ENCODE measurements at regions not wholly inside any gene's neighbourhood (a gene's known extent, or its start where the extent isn't known, plus 50 kb on each side); places are given as distances from the start of the nearest gene placed in this dataset.
"Not testable (repeated sequence)": the region's sequence is repeated elsewhere in the genome, so short reads cannot be mapped to it uniquely, and the experiment has no call there.

DNA sequence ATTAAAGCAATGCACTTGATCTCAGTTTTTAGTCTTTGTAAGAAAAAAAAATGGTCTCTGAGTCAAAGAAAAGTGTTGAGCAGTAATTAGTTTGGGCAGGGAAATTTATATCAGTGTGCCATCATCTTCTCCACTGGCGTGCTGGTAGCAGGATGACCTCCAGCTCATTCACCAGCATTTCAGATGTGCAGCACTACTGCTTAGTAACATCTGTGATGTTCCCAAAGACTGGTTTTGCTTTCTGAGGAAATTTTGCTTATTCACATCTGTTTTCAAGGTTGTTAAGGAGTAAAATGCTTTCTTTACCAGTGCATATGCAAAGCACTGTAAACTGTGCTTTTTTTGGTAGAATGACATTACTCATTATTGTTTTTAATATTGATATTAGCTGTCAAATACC lies 540.4 kb downstream of the TRAM1L1 start:
- DNase-seq (ENCODE audit: low spot score): no peak

GRCh38 chr4:116539744-116540143 lies 545.6 kb downstream of the TRAM1L1 start:
- no peak for DNase-seq (ENCODE audit: low spot score)

DNA sequence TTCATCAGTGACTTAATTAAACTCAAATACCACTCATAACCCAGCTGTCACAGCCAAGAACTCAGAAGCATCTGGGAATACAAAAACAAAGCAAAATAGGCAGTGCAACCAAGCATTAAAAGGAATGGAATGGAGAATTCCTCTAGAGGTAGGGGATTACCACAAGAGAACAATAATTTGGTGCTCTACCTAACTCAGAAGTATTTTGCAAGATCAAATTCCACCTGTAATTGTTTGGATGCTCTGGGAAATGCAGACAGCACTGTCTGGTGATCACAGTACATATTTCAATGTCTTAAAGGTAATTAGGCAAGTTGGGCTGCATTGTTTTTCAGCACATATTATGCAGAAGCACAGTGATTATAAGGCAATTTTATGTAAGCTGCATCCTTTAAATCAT lies 547.5 kb downstream of the TRAM1L1 start:
- DNase-seq (ENCODE audit: low spot score): no peak

DNA sequence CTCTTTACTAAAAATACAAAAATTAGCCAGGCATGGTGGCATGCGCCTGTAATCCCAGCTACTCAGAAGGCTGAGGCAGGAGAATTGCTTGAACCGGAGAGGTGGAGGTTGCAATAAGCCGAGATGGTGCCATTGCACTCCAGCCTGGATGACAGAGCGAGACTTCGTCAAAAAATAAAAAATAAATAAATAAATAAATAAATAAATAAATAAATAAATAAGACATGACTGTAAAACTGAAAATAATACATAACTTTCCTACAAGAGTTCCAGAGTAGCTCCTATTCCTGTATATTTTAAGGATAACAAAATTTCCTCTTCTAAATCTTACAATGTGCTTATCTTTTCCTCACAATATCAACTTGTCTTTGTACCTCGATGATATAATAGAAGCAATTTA lies 549.4 kb downstream of the TRAM1L1 start:
- DNase-seq (ENCODE audit: low spot score): not testable (repeated sequence)

DNA sequence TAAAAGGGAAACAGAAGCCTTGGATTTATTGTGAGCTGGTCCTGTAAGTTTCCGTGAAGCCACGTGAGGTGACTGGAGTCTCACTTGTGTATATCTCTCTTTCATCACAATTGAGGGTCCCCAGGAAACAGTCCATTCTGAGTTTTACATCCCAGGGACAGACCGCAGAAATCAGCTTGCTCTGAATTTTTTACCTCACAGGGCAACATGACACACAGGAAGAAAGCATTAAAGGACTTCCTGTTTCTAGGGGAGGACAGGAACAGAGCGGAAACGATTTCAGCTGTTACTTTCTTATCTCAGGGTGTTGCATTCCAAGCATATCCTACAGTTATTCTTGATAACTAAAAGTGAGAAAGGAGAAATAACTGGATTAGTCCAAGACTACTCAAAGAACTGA lies 553.5 kb downstream of the TRAM1L1 start:
- DNase-seq (ENCODE audit: low spot score): no peak

DNA sequence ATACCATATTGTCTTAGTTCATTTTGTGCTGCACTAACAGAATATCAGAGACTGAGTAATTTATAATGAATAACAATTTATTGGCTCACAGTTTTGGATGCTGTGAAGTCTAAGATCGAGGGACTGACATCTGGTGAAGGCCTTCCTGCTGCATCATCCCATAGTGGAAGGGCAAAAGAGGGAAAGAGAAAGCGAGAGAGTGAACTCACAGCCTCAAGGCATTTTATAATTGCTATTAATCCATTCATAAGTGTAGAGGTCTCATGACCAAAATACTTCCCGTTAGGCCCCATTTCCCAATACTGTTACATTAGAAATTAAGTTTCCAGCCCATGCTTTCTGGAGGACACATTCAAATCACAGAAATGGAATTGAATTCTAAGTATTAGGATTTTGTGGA lies 554.4 kb downstream of the TRAM1L1 start:
- no peak for DNase-seq (ENCODE audit: low spot score)

GRCh38 chr4:116530048-116530447 lies 555.3 kb downstream of the TRAM1L1 start:
- DNase-seq (ENCODE audit: low spot score): no peak

DNA sequence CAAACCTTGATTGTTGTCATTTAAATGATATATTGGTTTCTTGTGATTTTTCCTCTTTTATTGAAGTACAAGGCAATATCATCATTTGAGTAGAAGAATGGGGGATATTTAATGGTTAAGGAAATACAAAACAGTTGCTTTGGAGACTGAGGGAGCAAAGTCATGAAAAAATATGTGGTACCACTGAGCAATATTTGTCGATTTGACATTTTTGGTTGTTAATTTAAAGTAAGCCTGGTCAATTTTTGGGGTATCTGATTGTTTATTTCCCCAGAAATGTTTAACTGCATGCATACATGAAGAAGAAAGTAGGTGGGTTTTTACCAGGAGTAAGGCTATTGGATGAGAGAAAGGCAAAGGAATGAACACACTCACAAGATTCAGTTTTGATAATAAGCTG lies 556.2 kb downstream of the TRAM1L1 start:
- no peak for DNase-seq (ENCODE audit: low spot score)

GRCh38 chr4:116522922-116523321 lies 562.5 kb downstream of the TRAM1L1 start:
- DNase-seq (ENCODE audit: low spot score): no peak

DNA sequence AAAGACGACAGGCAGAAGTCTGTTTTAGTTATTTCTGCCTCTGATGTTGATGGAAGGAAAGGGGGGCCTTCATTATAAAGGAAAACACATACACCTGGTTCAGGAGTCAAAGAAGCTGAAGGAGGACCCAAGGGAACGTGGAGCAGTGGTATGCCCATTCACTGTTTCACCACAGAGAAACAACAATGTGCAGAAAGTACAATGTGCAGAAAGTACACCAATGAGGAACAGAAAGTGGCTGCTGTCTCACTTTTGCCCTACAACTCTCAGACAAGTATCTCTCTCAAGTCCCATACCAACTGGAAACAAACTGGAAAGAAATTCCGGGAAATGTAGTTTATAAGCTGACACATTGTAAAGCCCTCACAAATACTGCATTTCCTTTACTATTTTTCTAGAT lies 564.5 kb downstream of the TRAM1L1 start:
- no peak for DNase-seq (ENCODE audit: low spot score)

GRCh38 chr4:116516711-116517110 lies 568.7 kb downstream of the TRAM1L1 start:
- no peak for DNase-seq (ENCODE audit: low spot score)

DNA sequence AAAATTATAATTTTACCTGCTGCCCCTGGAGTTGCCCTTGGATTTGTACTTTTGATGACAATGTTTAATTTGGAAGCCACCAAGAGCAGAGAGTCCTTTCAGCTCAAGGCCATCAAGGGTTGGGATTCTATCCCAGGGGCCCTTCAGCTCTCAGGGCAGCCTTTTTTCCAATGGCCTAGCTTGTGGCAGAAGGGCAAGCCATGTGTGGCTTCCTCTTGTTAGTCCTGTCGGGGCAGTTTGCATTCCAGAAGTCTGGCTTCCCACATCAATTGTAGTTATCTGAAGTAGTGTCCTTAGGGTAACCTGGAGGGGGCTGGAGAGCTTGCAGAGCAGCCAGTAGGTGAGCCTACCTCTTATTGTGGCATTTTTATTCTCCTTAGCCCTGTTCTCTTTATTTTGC lies 569.4 kb downstream of the TRAM1L1 start:
- no peak for DNase-seq (ENCODE audit: low spot score)

- no peak for DNase-seq (ENCODE audit: low spot score)
These were observed 572.8 kb downstream of the TRAM1L1 start for GRCh38 chr4:116512552-116512951.

GRCh38 chr4:116501954-116502353 lies 583.4 kb downstream of the TRAM1L1 start:
- no peak for DNase-seq (ENCODE audit: low spot score)

- no peak for DNase-seq (ENCODE audit: low spot score)
These were observed 585.2 kb downstream of the TRAM1L1 start for GRCh38 chr4:116500225-116500624.

DNA sequence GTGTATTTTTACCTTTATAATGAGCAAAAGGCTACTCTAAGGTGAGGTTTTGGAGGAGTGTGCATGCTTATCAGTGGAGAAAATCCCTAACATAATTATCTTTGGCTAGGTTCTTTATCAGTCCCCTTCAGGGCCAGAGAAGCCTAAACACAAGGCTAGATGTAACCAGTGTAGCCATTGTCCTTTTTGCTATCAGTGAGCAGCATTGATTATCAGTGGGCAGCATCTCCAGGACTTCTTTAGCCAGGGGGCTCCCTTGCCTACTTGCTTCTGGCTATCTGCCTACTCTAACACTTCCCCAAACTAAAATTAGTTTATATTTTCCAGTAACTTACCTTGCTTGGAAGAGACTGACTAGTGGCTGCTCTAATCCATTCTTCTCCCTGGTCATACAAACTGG lies 595.6 kb downstream of the TRAM1L1 start:
- DNase-seq (ENCODE audit: low spot score): no peak

DNA sequence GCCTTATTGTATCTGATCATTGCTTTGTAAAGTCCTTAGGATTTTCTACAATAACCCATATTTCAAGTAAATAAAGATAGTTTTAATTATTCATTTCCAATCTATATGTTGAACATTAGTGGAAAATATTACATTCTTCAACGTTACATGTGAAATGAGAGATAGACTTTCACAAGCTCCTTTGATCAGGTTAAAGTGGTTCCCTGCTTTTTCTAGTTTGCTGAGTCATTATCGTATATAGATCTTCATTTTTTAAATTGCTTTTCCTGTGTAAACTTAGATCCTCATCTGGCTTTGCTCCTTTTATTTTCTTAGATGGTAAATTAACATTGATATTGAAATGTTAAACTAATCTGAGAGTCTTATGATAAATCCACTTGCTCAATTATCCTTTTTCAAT lies 599.0 kb downstream of the TRAM1L1 start:
- DNase-seq (ENCODE audit: low spot score): no peak

- DNase-seq (ENCODE audit: low spot score): no peak
These were observed 604.8 kb downstream of the TRAM1L1 start for GRCh38 chr4:116480546-116480945.

- DNase-seq (ENCODE audit: low spot score): no peak
These were observed 607.0 kb downstream of the TRAM1L1 start for GRCh38 chr4:116478343-116478742.

DNA sequence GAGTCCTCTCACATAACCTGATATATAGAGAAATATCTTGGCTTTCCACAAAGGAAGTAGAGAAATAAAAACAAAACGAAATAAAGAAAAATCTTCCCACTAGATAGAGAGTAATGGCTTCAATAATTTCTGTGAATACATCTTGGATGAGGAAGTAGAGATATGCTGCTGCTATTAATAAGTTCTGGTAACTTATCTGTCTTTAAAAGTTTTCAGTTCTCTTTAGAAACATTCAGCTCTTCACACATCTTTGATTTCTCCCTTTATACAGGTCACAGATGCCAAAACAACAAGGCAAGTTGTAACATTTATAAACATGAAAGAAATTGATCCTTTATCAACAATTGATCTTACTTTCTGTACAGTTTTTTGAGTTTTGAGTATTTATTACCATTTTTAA lies 615.8 kb downstream of the TRAM1L1 start:
- no peak for DNase-seq (ENCODE audit: low spot score)

DNA sequence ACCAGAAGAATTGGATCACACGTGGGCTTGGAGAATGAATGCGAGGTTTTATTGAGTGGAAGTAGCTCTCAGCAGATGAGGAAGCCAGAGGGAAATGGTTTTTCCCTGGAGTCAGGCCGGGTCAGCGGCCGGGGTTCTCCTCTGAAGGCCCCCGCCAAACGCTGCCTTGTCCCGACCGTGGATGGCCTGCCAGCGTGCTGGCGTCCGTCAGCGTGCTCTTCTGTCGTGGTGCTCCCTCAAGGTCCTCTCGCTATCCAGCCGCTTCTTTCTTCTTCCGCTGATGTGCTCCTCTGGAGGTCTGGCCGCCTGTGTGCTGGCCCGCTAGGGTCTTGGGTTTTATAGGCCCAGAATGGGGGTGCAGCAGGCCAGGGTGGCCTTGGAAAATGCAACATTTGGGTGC lies 632.2 kb downstream of the TRAM1L1 start:
- no peak for DNase-seq (ENCODE audit: low spot score)

DNA sequence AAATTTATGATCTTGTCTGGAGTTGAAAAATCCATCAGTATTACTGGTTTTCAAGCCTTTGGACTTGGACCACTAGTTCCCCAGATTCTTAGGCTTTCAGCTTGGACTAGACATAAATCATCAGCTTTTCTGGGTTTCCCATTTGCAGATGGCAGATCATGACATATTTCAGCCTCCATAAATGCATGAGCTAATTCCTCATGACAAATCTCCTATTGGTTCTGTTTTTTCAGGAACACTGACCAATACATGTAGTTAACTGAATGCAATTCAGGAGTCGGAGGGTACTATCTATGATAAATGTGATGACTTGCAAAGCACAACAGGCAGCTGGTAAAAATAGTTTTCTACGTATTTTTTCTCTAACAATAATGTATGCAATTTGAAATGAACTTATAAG lies 635.6 kb downstream of the TRAM1L1 start:
- DNase-seq (ENCODE audit: low spot score): no peak

DNA sequence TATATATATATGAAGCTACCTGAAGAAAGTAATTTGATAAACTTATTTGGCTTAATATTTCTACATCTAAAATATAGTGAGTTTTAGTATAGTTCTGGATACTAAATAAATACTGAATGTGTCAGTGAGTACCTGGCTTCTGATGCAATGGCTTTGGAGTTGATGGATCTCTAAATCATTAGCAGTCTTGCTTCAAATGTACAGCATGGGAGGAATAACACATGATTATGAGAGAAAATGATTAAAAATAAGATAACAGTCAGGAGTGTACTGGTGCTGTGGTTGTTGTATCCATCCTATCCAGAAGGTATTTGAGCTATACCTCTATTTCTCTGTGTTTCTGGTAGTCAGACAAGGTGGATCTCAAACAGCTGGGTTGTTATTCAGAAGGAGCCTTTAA lies 641.3 kb downstream of the TRAM1L1 start:
- no peak for DNase-seq (ENCODE audit: low spot score)

DNA sequence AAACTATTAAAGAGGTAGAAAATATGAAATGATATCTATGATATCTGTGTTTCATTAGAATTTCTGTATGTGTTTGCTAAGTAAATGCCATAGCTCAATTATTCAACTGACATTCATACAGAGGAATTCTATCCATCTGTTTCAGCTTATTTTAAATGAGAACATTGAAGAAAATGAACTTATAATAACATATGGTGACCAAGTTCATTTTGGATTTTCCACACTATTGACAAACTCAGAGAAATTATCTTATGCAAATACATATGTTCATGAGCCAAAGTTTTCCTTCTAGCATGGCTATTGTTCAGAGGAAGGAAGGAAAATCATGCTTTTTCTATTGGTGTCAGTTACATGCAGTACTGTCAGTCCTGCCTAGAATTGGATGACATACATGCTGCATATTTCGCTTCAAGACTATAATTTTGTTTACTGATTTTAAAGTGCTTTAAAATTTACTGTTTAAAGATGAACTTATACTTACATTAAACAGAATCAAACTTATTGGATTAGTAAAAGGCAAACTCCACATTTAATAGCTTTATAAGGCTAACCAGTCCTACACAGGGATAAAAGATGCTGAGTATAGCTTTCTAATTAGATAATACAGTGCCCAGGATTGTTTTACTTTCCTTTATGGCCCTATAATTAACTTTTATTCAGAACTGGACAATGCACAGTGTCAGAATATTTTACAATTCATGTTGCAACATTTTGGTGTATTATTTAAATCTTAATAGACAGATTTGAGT lies 646.2 kb downstream of the TRAM1L1 start:
- DNase-seq (ENCODE audit: low spot score): no peak

- DNase-seq (ENCODE audit: low spot score): no peak
These were observed 647.0 kb downstream of the TRAM1L1 start for GRCh38 chr4:116438417-116438816.

Data from putamen (tissue), 1 donor.